Fibroblast of villous mesenchyme (primary cell): ENCODE measurements at regions not wholly inside any gene's neighbourhood (a gene's known extent, or its start where the extent isn't known, plus 50 kb on each side); places are given as distances from the start of the nearest gene placed in this dataset.

Experiments
- DNase-seq: peaks from one replicate; pipeline ENCODE4 v3.0.0-alpha.2; 2010; ENCODE audit warnings: low read depth
- H3K4me3 ChIP-seq: 2 replicates; pipeline ENCODE4 v1.5.1; 2011; ENCODE audit warnings: low read depth, mild to moderate bottlenecking, low read length
- TF ChIP-seq, protein P1 (sequence below): IDR thresholded peaks from 2 replicates; pipeline ENCODE4 v1.5.1; 2012; ENCODE audit warnings: low read depth, mild to moderate bottlenecking, low read length; ENCODE audit not compliant: insufficient read depth

DNA sequence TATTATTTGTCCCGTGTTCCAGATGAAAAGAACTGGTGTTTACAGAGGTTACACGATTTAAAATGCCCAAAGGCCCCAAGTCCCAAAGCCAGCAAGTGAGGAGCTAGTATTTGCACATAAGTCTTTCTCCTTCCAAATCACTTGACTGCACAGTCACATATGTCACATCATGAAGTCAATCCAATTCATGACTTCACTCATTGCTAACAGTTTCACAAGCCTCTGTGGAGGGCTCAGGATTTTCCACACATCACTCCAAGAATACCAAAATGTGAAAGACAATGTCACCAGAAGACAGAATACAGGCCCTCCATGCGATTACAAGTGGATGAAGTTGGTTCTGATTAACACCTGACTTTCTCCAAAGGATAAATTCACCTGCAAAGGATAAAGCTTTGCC lies 283.1 kb upstream of the UBE2E2 start:
- TF ChIP-seq, protein P1, sequence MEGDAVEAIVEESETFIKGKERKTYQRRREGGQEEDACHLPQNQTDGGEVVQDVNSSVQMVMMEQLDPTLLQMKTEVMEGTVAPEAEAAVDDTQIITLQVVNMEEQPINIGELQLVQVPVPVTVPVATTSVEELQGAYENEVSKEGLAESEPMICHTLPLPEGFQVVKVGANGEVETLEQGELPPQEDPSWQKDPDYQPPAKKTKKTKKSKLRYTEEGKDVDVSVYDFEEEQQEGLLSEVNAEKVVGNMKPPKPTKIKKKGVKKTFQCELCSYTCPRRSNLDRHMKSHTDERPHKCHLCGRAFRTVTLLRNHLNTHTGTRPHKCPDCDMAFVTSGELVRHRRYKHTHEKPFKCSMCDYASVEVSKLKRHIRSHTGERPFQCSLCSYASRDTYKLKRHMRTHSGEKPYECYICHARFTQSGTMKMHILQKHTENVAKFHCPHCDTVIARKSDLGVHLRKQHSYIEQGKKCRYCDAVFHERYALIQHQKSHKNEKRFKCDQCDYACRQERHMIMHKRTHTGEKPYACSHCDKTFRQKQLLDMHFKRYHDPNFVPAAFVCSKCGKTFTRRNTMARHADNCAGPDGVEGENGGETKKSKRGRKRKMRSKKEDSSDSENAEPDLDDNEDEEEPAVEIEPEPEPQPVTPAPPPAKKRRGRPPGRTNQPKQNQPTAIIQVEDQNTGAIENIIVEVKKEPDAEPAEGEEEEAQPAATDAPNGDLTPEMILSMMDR, result no peak
- no peak overlapping the region for H3K4me3 ChIP-seq
- no peak for DNase-seq

DNA sequence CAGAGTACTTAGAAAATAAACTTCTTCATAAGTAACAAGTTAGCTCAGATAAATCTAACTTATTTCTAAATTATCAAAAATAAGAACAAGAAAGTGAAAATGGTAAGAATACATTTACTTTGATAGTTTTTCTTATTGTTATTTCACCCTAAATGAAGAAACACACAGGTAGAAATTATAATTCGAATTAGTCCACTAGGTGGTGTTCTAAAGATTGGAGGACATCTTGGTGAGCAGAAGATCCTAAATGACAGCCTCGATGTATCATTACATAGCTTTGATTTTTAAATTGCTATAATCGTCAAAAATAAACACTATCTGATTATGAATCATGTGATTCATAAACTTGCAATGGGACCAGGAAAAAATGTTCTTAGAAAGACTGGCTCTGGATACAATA lies 280.8 kb upstream of the UBE2E2 start:
- no peak overlapping the region for H3K4me3 ChIP-seq
- TF ChIP-seq, protein P1, result peak; percentile 8
- DNase-seq, result no peak

DNA sequence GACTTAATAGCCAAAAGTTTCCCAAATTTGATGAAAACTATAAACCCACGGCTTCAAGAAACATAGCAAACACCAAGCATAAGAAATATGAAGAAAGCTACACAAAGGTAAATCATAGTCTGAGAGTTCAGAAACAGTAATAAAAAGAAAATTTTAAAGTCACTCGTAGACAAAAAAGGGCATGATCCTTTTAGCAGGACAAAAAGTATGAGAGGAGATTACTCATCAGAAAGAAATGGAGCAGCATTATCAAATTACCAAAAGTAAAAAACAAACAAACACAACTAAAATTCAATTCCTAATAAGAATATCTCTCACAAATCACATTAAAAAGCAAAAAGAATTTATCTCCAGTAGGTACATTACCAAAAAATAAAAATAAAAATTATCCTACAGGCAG lies 279.4 kb upstream of the UBE2E2 start:
- H3K4me3 ChIP-seq, result no peak overlapping the region
- TF ChIP-seq, protein P1, result no peak
- DNase-seq, result no peak

DNA sequence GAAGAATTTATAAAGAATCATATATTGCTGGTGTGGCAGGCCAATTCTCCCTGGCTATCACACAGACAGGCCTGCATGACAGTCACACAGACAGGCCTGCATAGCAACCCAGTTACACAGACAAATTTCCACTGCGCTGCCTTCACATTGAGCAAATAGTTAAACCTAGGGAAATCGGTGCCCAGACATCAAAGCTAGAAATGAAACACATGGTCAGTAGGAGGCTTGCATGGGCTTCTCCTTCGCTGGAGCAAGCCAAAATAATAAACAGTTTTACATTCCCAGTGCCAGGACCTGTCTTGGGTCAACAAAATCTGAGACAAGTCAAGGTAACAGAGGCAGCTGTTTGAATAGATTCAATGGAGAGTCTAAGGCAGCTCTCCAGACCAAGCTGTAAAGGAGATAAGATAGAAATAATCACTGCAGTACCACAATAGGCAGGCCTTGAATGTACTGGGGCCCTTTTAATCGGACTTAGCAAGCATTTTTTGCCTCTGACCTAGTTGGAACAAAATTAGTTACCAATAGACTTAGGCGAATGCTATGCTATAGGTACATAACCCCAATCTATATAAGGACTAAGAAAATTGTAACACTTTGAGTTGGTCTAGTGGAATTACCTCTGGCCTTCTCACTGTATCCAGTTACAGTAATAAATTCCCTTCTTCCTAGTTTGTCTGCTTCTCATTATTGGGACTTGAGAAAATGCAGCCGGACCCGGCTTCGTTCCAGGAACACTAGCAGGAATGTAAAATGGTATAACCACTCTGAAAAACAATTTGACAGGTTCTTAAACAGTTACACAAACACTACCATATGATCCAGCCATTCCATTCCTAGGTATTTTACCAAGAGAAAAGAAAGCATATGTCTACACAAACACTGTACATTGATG lies 274.7 kb upstream of the UBE2E2 start:
- H3K4me3 ChIP-seq, result no peak overlapping the region
- TF ChIP-seq, protein P1, result no peak
- no peak for DNase-seq

DNA sequence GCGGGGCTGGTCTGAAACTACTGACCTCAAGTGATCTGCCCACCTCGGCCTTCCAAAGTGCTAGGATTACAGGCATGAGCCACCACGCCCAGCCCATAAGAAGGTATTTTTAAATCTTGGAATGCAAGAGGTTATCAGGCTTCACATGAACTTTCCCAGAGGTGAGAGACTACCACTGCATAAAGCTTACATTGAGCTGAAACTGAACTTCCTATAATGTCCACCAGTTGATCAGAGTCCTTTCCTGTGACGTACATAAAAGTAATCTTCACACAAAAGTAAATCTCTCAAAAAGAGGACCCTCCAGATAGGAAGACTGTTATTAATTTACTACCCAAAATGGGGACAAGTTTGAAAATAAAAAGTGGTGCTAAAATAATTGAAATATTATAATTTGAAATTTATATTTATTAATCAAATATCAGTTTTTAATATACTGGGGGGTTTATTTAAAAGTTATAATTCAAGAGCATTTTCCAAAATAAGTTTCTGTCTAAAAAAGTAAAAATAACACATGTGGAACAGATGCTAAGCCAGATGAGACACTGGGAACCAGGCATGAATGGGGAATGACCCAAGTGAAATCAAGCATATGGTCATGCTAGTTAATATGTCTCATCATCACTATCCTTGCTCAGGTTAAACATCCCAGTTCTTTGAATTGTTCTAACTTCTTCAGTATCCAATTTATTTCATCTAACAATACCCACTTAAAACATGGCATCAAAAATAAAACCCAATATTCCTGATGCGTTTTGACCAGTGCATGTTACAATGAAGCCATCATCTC lies 269.9 kb upstream of the UBE2E2 start:
- DNase-seq, result no peak
- TF ChIP-seq, protein P1, result no peak
- no peak overlapping the region for H3K4me3 ChIP-seq

DNA sequence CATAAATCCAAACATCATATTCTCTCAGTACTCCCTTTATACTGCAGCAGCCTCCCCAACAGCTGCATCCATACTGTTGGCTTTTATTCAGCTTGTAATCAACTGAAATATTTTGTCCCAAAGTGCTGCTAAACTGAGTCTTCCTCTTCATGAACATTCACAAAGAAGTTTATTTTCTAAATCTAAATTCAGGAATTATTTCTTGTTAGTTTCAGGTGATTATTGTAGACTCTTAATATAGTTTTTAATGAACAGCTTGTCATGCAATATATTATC lies 269.3 kb upstream of the UBE2E2 start:
- H3K4me3 ChIP-seq, result no peak overlapping the region
- TF ChIP-seq, protein P1, result no peak
- no peak for DNase-seq
